ENCODE measurements at regions not wholly inside any gene's neighbourhood (a gene's known extent, or its start where the extent isn't known, plus 50 kb on each side); places are given as distances from the start of the nearest gene placed in this dataset.

DNA sequence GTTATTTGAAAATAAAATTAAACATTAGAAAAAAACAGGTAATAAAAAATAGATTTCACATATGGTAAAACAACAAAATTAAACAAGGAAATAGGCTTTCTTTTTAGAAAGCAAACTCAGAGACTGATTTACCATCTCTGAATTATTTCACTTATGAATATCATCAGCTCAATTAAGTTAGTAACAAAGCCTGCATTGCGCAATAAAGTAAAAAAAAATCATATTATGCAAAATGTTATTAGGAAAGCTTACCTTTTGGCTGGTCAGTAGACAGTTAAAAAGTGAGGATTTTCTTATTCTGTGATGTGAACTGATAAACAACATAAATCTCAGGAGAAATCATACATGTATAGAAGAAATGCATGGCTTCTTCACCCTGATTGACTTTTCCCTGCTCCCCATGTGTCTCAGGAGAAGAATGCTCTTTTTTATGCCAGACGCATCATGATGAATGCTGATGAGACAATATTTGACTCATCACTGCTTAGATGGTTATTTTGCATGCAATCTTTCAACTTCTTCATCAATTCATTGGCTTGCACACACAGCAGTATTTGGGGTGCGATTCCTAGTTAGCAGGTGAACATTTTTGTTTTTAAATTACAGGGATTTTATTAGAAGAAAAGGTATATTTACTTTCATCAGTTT lies 124.5 kb upstream of the USP15 start:
- H3K79me2 ChIP-seq (ENCODE audit: control insufficient read depth, insufficient read depth, low read length) = no peaks in the 10 kb centered on the region
- H2AFZ ChIP-seq (ENCODE audit: control insufficient read depth, low read length) = no peak overlapping the region
- no peak overlapping the region for H3K4me3 ChIP-seq (ENCODE audit: control insufficient read depth in 2 of 3, extremely low read depth in 1 of 3, insufficient read depth in 2 of 3, low read depth in 1 of 3, low read length in 3 of 3)
- no peaks in the 10 kb centered on the region for H3K36me3 ChIP-seq (ENCODE audit: control insufficient read depth in 2 of 2, extremely low read depth in 1 of 2, insufficient read depth in 2 of 2, low read length in 2 of 2)
- no peaks in the 10 kb centered on the region for H3K4me1 ChIP-seq (ENCODE audit: control insufficient read depth, extremely low read depth, insufficient read depth, low read length)
- no peaks in the 10 kb centered on the region for H3K9me1 ChIP-seq (ENCODE audit: control insufficient read depth, extremely low read depth, insufficient read depth, low read length)
- no peaks in the 10 kb centered on the region for H4K20me1 ChIP-seq (ENCODE audit: control insufficient read depth, extremely low read depth, insufficient read depth, low read length)
- no peak overlapping the region for H3K4me2 ChIP-seq (ENCODE audit: control insufficient read depth, extremely low read depth, insufficient read depth, low read depth, low read length)
- no peak for TF ChIP-seq EZH2 (IDR thresholded peaks at IDR 0.05; ENCODE audit: low read length)
- TF ChIP-seq, protein P1, sequence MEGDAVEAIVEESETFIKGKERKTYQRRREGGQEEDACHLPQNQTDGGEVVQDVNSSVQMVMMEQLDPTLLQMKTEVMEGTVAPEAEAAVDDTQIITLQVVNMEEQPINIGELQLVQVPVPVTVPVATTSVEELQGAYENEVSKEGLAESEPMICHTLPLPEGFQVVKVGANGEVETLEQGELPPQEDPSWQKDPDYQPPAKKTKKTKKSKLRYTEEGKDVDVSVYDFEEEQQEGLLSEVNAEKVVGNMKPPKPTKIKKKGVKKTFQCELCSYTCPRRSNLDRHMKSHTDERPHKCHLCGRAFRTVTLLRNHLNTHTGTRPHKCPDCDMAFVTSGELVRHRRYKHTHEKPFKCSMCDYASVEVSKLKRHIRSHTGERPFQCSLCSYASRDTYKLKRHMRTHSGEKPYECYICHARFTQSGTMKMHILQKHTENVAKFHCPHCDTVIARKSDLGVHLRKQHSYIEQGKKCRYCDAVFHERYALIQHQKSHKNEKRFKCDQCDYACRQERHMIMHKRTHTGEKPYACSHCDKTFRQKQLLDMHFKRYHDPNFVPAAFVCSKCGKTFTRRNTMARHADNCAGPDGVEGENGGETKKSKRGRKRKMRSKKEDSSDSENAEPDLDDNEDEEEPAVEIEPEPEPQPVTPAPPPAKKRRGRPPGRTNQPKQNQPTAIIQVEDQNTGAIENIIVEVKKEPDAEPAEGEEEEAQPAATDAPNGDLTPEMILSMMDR (optimal IDR thresholded peaks at IDR 0.05 in 1 of 3, IDR thresholded peaks at IDR 0.05 in 1 of 3, conservative IDR thresholded peaks at IDR 0.05 in 1 of 3; ENCODE audit: extremely low read depth in 1 of 3, insufficient read depth in 2 of 3, low read length in 3 of 3) = no peak
- H3K9ac ChIP-seq (ENCODE audit: control insufficient read depth, extremely low read depth, insufficient read depth, low read length) = no peak overlapping the region
- DNase-seq (ENCODE audit: low read depth, low spot score) = no peak
- dilution Hi-C loops (cut with MboI; ENCODE audit: extremely low pct_ligation_motif_present, low sequenced_read_pairs) = no loop called here
- FAIRE-seq = no peak
- H3K9me3 ChIP-seq (ENCODE audit: control insufficient read depth, low read depth, low read length) = no peaks in the 10 kb centered on the region
- no peaks in the 10 kb centered on the region for H3K27me3 ChIP-seq (ENCODE audit: control insufficient read depth, extremely low read depth, insufficient read depth, low read length)
- no peak overlapping the region for H3K27ac ChIP-seq (ENCODE audit: control insufficient read depth, insufficient read depth, low read length)

GRCh38 chr12:62136496-62136895 lies 123.7 kb upstream of the USP15 start:
- no peaks in the 10 kb centered on the region for H4K20me1 ChIP-seq (ENCODE audit: control insufficient read depth, extremely low read depth, insufficient read depth, low read length)
- no peaks in the 10 kb centered on the region for H3K4me1 ChIP-seq (ENCODE audit: control insufficient read depth, extremely low read depth, insufficient read depth, low read length)
- no peak overlapping the region for H3K4me2 ChIP-seq (ENCODE audit: control insufficient read depth, extremely low read depth, insufficient read depth, low read depth, low read length)
- H3K9ac ChIP-seq (ENCODE audit: control insufficient read depth, extremely low read depth, insufficient read depth, low read length) = no peak overlapping the region
- no peaks in the 10 kb centered on the region for H3K9me1 ChIP-seq (ENCODE audit: control insufficient read depth, extremely low read depth, insufficient read depth, low read length)
- no peak overlapping the region for H2AFZ ChIP-seq (ENCODE audit: control insufficient read depth, low read length)
- no peaks in the 10 kb centered on the region for H3K27me3 ChIP-seq (ENCODE audit: control insufficient read depth, extremely low read depth, insufficient read depth, low read length)
- FAIRE-seq = no peak
- TF ChIP-seq EZH2 (IDR thresholded peaks at IDR 0.05; ENCODE audit: low read length) = no peak
- TF ChIP-seq, protein P1 (optimal IDR thresholded peaks at IDR 0.05 in 1 of 3, IDR thresholded peaks at IDR 0.05 in 1 of 3, conservative IDR thresholded peaks at IDR 0.05 in 1 of 3; ENCODE audit: extremely low read depth in 1 of 3, insufficient read depth in 2 of 3, low read length in 3 of 3) = no peak
- no peaks in the 10 kb centered on the region for H3K79me2 ChIP-seq (ENCODE audit: control insufficient read depth, insufficient read depth, low read length)
- H3K9me3 ChIP-seq (ENCODE audit: control insufficient read depth, low read depth, low read length) = no peaks in the 10 kb centered on the region
- no peaks in the 10 kb centered on the region for H3K36me3 ChIP-seq (ENCODE audit: control insufficient read depth in 2 of 2, extremely low read depth in 1 of 2, insufficient read depth in 2 of 2, low read length in 2 of 2)
- dilution Hi-C loops (cut with MboI; ENCODE audit: extremely low pct_ligation_motif_present, low sequenced_read_pairs) = no loop called here
- DNase-seq (ENCODE audit: low read depth, low spot score) = no peak
- no peak overlapping the region for H3K4me3 ChIP-seq (ENCODE audit: control insufficient read depth in 2 of 3, extremely low read depth in 1 of 3, insufficient read depth in 2 of 3, low read depth in 1 of 3, low read length in 3 of 3)
- H3K27ac ChIP-seq (ENCODE audit: control insufficient read depth, insufficient read depth, low read length) = no peak overlapping the region
